ENCODE measurements at regions not wholly inside any gene's neighbourhood (a gene's known extent, or its start where the extent isn't known, plus 50 kb on each side); places are given as distances from the start of the nearest gene placed in this dataset.

GRCh38 chr7:20892776-20893175 lies 106.1 kb upstream of the SP8 start:
- CTCF ChIA-PET, result no interaction called here
- no peaks in the 10 kb centered on the region for H3K79me2 ChIP-seq (ENCODE audit: control insufficient read depth, insufficient read depth, low read length)
- no peak overlapping the region for H3K27ac ChIP-seq (ENCODE audit: insufficient read depth, low read depth, low read length)
- no peaks in the 10 kb centered on the region for H3K9me3 ChIP-seq (replicated peaks; ENCODE audit: control insufficient read depth, insufficient read depth, low read length)
- no peaks in the 10 kb centered on the region for H3K27me3 ChIP-seq (ENCODE audit: control insufficient read depth in 2 of 2, insufficient read depth in 2 of 2, low read length in 2 of 2)
- H3K4me1 ChIP-seq (ENCODE audit: control insufficient read depth, extremely low read depth, insufficient read depth, low read length), result no peaks in the 10 kb centered on the region
- no peaks in the 10 kb centered on the region for H3K36me3 ChIP-seq (ENCODE audit: control insufficient read depth in 2 of 2, extremely low read depth in 1 of 2, insufficient read depth in 2 of 2, low read length in 2 of 2)
- no peak overlapping the region for H2AFZ ChIP-seq (ENCODE audit: low read depth, low read length)
- TF ChIP-seq JUN (IDR thresholded peaks at IDR 0.05; ENCODE audit: borderline replicate concordance, insufficient read depth, insufficient read length, low read depth) (no peak), POLR2A (IDR thresholded peaks at IDR 0.05; ENCODE audit: low read depth, low read length) (no peak), MYC (IDR thresholded peaks at IDR 0.05; ENCODE audit: low read depth, low read length) (no peak), POLR2AphosphoS5 (IDR thresholded peaks at IDR 0.05; ENCODE audit: insufficient read depth, low read depth, low read length) (no peak), EZH2 (IDR thresholded peaks at IDR 0.05; ENCODE audit: borderline replicate concordance, low read depth, low read length, severe bottlenecking) (no peak), GATA2 (IDR thresholded peaks at IDR 0.05; ENCODE audit: insufficient read depth, insufficient read length, low read depth, low read length) (no peak), FOS (IDR thresholded peaks at IDR 0.05; ENCODE audit: borderline replicate concordance, insufficient read depth, low read length) (no peak)
- TF ChIP-seq, protein P1, sequence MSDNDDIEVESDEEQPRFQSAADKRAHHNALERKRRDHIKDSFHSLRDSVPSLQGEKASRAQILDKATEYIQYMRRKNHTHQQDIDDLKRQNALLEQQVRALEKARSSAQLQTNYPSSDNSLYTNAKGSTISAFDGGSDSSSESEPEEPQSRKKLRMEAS (IDR thresholded peaks at IDR 0.05; ENCODE audit: insufficient read depth, insufficient read length), result no peak
- TF ChIP-seq, protein P2, sequence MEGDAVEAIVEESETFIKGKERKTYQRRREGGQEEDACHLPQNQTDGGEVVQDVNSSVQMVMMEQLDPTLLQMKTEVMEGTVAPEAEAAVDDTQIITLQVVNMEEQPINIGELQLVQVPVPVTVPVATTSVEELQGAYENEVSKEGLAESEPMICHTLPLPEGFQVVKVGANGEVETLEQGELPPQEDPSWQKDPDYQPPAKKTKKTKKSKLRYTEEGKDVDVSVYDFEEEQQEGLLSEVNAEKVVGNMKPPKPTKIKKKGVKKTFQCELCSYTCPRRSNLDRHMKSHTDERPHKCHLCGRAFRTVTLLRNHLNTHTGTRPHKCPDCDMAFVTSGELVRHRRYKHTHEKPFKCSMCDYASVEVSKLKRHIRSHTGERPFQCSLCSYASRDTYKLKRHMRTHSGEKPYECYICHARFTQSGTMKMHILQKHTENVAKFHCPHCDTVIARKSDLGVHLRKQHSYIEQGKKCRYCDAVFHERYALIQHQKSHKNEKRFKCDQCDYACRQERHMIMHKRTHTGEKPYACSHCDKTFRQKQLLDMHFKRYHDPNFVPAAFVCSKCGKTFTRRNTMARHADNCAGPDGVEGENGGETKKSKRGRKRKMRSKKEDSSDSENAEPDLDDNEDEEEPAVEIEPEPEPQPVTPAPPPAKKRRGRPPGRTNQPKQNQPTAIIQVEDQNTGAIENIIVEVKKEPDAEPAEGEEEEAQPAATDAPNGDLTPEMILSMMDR (IDR thresholded peaks at IDR 0.05; ENCODE audit: extremely low read depth in 1 of 2, insufficient read depth in 1 of 2, low read depth in 1 of 2, low read length in 2 of 2), result no peak
- POLR2A ChIA-PET, result no interaction called here
- no peak overlapping the region for H3K9ac ChIP-seq (replicated peaks; ENCODE audit: extremely low read depth, insufficient read depth, low read length)
- BruUV-seq (replicated peaks), result no TSS peak
- dilution Hi-C loops (cut with MboI; ENCODE audit: extremely low pct_ligation_motif_present, low sequenced_read_pairs), result no loop called here
- H3K9me1 ChIP-seq (replicated peaks; ENCODE audit: control insufficient read depth, extremely low read depth, insufficient read depth, low read length), result no peaks in the 10 kb centered on the region
- H4K20me1 ChIP-seq (replicated peaks; ENCODE audit: control insufficient read depth, extremely low read depth, insufficient read depth, low read length), result no peaks in the 10 kb centered on the region
- FAIRE-seq (no peak), DNase-seq (ENCODE audit: low read depth, low spot score) (no peak)
- no peak overlapping the region for H3K4me2 ChIP-seq (ENCODE audit: insufficient read depth, low read length)
- intact Hi-C loops (cut with micrococcal nuclease), result no loop called here
- H3K4me3 ChIP-seq (replicated peaks in 1 of 3; ENCODE audit: insufficient read depth in 1 of 3, low read depth in 1 of 3, low read length in 3 of 3), result no peak overlapping the region

All from endothelial cell of umbilical vein (primary cell).